ENCODE measurements at regions not wholly inside any gene's neighbourhood (a gene's known extent, or its start where the extent isn't known, plus 50 kb on each side); places are given as distances from the start of the nearest gene placed in this dataset.

- Histone ChIP-seq H3K4me1 (ENCODE audit: control insufficient read depth in 4 of 4, insufficient read depth in 4 of 4, low read length in 3 of 4) (peaks cover 0 to 2% (median under 1%) of the 10 kb centered on the region in 4 donors), H3K4me3 (ENCODE audit: low read depth in 1 of 3, low read length in 3 of 3) (no peak overlapping the region), H3K36me3 (ENCODE audit: control insufficient read depth in 4 of 4, insufficient read depth in 3 of 4, low read depth in 1 of 4, low read length in 3 of 4) (no peaks in the 10 kb centered on the region), H3K9me3 (ENCODE audit: control insufficient read depth in 4 of 4, low read length in 3 of 4) (no peaks in the 10 kb centered on the region), H3K9ac (ENCODE audit: low read depth in 1 of 2, low read length in 2 of 2) (no peak overlapping the region), H3K27ac (ENCODE audit: low read depth in 1 of 2, low read length in 2 of 2) (no peak overlapping the region), H3K27me3 (ENCODE audit: control insufficient read depth in 4 of 4, insufficient read depth in 4 of 4, low read length in 3 of 4) (no peaks in the 10 kb centered on the region)
- TF ChIP-seq HNF4G (IDR thresholded peaks at IDR 0.05) (no peak), GABPA (IDR thresholded peaks at IDR 0.05 in 1 of 2, conservative IDR thresholded peaks at IDR 0.05 in 1 of 2) (no peak), RXRA (IDR thresholded peaks at IDR 0.05) (no peak), ATF3 (IDR thresholded peaks at IDR 0.05) (no peak), SP1 (IDR thresholded peaks at IDR 0.05) (no peak), NR2F2 (IDR thresholded peaks at IDR 0.05) (no peak), REST (IDR thresholded peaks at IDR 0.05) (no peak), EGR1 (IDR thresholded peaks at IDR 0.05; ENCODE audit: low read depth in 2 of 2) (no peak), YY1 (IDR thresholded peaks at IDR 0.05) (no peak), FOXA1 (IDR thresholded peaks at IDR 0.05) (no peak), MAX (IDR thresholded peaks at IDR 0.05) (no peak), TAF1 (conservative IDR thresholded peaks at IDR 0.05) (no peak), HNF4A (conservative IDR thresholded peaks at IDR 0.05) (no peak), ZBTB33 (IDR thresholded peaks at IDR 0.05) (no peak), JUND (IDR thresholded peaks at IDR 0.05) (no peak)
- no peak for DNase-seq (ENCODE audit: low spot score)
- WGBS: 58% methylated on average over 3 of the region's 3 CpGs
Observed at GRCh38 chr2:226154610-226155009, 645.0 kb downstream of the IRS1 start.

GRCh38 chr2:226153553-226153952, 646.1 kb downstream of the IRS1 start:
- Histone ChIP-seq H3K27ac (ENCODE audit: low read depth in 1 of 2, low read length in 2 of 2) (no peak overlapping the region), H3K4me3 (ENCODE audit: low read depth in 1 of 3, low read length in 3 of 3) (no peak overlapping the region), H3K9ac (ENCODE audit: low read depth in 1 of 2, low read length in 2 of 2) (no peak overlapping the region), H3K36me3 (ENCODE audit: control insufficient read depth in 4 of 4, insufficient read depth in 3 of 4, low read depth in 1 of 4, low read length in 3 of 4) (no peaks in the 10 kb centered on the region), H3K9me3 (ENCODE audit: control insufficient read depth in 4 of 4, low read length in 3 of 4) (no peaks in the 10 kb centered on the region), H3K4me1 (ENCODE audit: control insufficient read depth in 4 of 4, insufficient read depth in 4 of 4, low read length in 3 of 4) (no peaks in the 10 kb centered on the region), H3K27me3 (ENCODE audit: control insufficient read depth in 4 of 4, insufficient read depth in 4 of 4, low read length in 3 of 4) (no peaks in the 10 kb centered on the region)
- no peak for DNase-seq (ENCODE audit: low spot score)
- 84% methylated on average over 3 of the region's 3 CpGs for WGBS
- TF ChIP-seq CTCF (IDR thresholded peaks at IDR 0.05; ENCODE audit: low read depth, low read length, missing input control) (no peak), NR2F2 (IDR thresholded peaks at IDR 0.05) (no peak), FOXA1 (IDR thresholded peaks at IDR 0.05) (no peak), HNF4A (conservative IDR thresholded peaks at IDR 0.05) (no peak), FOXA2 (IDR thresholded peaks at IDR 0.05) (no peak), REST (IDR thresholded peaks at IDR 0.05) (no peak), SP1 (IDR thresholded peaks at IDR 0.05) (no peak), HNF4G (IDR thresholded peaks at IDR 0.05) (no peak), MAX (IDR thresholded peaks at IDR 0.05) (no peak), YY1 (IDR thresholded peaks at IDR 0.05) (no peak), JUND (IDR thresholded peaks at IDR 0.05) (no peak), RXRA (IDR thresholded peaks at IDR 0.05) (no peak), TAF1 (conservative IDR thresholded peaks at IDR 0.05) (no peak), GABPA (IDR thresholded peaks at IDR 0.05 in 1 of 2, conservative IDR thresholded peaks at IDR 0.05 in 1 of 2) (no peak), ATF3 (IDR thresholded peaks at IDR 0.05) (no peak), RAD21 (IDR thresholded peaks at IDR 0.05) (no peak), EGR1 (IDR thresholded peaks at IDR 0.05; ENCODE audit: low read depth in 2 of 2) (no peak)

All from liver (tissue), 8 donors.